Omental fat pad (tissue), 3 donors: ENCODE measurements at regions not wholly inside any gene's neighbourhood (a gene's known extent, or its start where the extent isn't known, plus 50 kb on each side); places are given as distances from the start of the nearest gene placed in this dataset.

ENCODE experiments used
- ATAC-seq: fragments of 150-250 bp; one replicate; pipeline ENCODE4 v1.9.1; 2016; ENCODE audit warnings: mild to moderate bottlenecking, moderate library complexity; ENCODE audit not compliant: low FRiP score
- DNase-seq: peaks from one replicate; pipeline ENCODE4 v3.0.0-alpha.2; 2019; ENCODE audit warnings: low spot score
- TF ChIP-seq, protein P1 (sequence below), 3 donors: fragments of 450-650 bp; IDR thresholded peaks; one replicate each; pipeline ENCODE4 v1.5.1; 2016 to 2017; ENCODE audit warnings: antibody characterized with exemption in 3 of 3, mild to moderate bottlenecking in 3 of 3, moderate library complexity in 2 of 3

DNA sequence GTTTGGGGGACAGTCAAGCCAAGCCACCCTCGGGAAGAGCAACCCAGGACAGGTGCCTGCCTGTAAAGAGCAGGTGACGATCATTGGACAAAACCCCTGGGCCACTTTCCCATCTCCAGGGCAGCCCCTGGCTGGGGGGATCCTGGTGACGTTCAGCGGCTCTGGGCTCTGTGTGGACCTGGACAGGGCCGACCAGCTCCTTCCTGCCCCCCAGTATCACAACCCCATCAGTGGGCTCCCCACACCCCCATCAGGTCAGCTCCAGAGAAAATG lies 57.3 kb upstream of the ASAP2 start:
- TF ChIP-seq, protein P1, sequence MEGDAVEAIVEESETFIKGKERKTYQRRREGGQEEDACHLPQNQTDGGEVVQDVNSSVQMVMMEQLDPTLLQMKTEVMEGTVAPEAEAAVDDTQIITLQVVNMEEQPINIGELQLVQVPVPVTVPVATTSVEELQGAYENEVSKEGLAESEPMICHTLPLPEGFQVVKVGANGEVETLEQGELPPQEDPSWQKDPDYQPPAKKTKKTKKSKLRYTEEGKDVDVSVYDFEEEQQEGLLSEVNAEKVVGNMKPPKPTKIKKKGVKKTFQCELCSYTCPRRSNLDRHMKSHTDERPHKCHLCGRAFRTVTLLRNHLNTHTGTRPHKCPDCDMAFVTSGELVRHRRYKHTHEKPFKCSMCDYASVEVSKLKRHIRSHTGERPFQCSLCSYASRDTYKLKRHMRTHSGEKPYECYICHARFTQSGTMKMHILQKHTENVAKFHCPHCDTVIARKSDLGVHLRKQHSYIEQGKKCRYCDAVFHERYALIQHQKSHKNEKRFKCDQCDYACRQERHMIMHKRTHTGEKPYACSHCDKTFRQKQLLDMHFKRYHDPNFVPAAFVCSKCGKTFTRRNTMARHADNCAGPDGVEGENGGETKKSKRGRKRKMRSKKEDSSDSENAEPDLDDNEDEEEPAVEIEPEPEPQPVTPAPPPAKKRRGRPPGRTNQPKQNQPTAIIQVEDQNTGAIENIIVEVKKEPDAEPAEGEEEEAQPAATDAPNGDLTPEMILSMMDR (IDR thresholded peaks at IDR 0.05), result no peak
- DNase-seq (no peak), ATAC-seq (no peak)

DNA sequence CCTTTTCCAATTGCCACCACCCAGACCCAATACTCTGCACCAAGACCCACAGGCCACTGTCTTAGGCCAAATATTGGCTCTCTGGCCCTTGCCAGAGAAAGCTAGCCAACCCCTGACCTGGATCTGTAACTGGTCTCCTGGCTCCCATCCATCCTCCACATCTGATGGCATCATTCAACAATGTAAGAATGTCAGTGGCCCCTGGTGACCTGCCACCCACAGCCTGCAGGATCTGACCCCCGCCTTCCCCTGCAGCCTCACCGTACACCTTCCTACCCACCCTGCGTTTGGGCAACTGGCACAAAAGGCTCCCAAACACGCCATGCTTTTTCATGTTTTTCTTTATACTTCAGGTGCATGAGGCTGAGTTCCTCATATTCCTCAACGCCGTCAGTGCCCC lies 60.0 kb upstream of the ASAP2 start:
- TF ChIP-seq, protein P1 (IDR thresholded peaks at IDR 0.05), result no peak
- no peak for DNase-seq
- no peak for ATAC-seq

DNA sequence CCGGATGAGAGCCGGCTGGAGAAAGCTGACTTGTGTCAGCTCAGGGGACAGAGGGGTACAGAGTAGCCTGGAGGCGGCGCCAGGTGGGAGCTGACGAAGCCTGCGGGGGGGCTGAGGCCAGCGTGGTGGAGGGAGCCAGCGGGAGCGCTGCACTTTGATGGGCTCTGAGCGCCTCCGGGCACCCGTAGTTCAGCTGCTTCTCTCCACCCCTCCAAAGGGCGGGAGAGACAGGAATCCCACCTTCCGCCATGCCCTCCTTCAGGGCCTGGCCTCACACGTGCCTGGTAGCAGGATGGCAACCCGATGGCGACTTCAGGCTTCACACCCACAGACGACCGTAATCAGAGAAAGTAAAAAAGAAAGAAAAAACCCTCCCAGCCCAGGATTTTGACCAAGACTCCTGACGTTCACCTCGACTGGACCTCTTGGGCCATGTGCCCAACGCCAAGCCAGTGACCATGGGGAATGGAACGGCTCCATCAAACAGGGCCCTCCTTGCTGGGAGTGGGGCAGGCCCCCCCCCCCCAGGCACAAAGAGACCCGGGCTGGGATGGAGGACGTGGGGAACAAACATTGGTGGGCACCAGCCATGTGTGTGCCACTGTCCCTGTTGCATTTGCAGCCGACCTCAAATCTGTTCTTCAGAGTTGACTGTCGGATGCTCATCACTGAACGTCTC lies 60.7 kb upstream of the ASAP2 start:
- TF ChIP-seq, protein P1 (IDR thresholded peaks at IDR 0.05), result no peak
- no peak for ATAC-seq
- no peak for DNase-seq

DNA sequence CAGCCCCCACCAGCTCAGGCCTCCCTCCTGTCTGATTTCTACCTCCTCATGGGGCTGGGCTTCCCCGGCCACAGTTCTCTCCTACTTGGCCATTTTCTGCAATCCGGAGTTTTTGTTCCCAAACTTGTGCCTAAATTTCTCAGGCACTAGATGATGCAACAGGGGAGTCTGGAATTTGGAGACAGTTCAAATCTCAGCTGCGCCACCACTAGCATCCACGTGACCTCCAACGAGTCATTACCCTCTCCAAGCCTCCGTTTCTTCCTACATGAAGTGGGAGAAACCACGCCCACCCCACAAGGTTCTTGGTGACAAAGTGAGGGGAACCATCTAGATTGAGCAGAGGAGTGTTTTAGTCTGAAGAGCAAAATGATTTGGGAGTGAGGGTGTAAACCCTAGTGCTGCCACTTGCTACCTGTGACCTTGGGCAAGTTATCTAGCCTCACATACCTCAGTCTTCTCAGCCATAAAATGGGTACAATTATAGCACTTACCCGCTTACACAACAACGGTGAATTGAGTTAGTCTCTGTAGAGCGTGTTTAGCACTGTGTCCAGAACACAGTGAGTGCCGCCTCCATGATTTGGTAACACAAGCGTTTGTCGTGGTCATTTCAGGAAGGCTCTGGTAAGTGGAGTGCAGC lies 61.4 kb upstream of the ASAP2 start:
- TF ChIP-seq, protein P1 (IDR thresholded peaks at IDR 0.05), result no peak
- no peak for ATAC-seq
- no peak for DNase-seq

DNA sequence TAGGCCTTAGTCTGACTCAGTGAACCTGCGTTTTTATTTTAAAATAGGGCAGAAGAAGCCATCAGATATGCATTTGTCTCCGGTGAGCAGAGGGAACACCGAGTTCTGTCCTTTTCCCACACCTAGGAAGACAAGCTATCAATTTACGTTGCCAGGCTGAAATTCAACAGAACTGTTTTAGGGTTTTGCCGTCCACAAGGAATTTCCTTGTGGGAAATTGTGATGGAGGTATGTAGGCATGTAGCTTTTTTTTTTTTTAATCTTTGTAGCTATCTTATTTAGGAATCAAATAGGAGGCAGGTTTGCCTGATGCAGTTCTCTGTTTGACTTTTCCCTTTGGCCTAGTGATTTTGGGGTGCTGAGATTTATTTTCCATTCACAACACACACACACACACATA lies 62.0 kb upstream of the ASAP2 start:
- ATAC-seq (no peak), DNase-seq (no peak)
- TF ChIP-seq, protein P1 (IDR thresholded peaks at IDR 0.05), result no peak

DNA sequence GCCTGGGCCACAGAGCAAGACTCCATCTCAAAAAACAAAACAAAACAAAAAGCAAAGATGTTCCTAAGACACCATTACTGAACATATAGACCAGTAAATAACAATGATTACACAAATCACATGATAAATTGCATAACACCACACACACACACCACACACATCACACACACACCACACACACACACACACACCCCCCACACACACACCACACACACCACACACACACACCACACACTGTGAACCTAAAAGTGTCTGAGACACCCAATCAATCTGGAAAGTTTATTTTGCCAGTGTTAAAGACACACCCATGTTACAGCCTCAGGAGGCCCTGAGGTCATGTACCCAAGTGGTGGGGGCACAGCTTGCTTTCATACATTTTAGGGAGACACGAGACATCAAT lies 62.6 kb upstream of the ASAP2 start:
- DNase-seq (no peak), ATAC-seq (no peak)
- TF ChIP-seq, protein P1 (IDR thresholded peaks at IDR 0.05), result no peak

DNA sequence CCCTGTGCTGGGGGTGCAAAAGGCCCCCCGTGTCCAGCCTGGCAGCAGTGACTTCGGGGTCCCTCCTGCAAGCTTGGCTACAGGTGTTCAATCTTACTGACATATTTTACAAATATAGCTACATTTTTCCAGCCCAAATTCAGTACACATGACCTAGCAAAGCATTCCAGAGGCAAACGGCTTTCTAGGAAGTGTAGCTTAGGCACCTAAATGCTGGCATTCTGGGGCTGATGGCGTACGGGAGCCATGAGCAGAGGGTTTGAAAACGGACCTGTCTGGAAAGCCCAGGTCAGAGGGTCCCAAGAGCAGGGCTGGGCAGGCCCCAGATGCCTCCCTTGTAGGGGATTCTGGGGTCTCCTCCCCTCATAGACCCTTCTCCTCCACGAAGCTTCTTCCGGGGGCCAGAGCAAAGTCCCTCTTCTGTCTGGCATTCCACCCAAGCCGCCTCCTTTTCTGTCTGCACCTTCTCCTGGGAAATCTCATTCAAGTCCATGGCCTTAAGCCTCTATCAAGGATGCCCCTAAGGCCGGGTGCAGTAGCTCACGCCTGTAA lies 63.3 kb upstream of the ASAP2 start:
- TF ChIP-seq, protein P1 (IDR thresholded peaks at IDR 0.05), result no peak
- DNase-seq (no peak), ATAC-seq (no peak)
